ENCODE measurements at regions not wholly inside any gene's neighbourhood (a gene's known extent, or its start where the extent isn't known, plus 50 kb on each side); places are given as distances from the start of the nearest gene placed in this dataset.

- TF ChIP-seq CTCF (IDR thresholded peaks at IDR 0.05) (no peak), POLR2A (IDR thresholded peaks at IDR 0.05) (no peak)
These were observed 85.7 kb upstream of the PTPN13 start for GRCh38 chr4:86508436-86508835.
